Astrocyte (in vitro differentiated cells and primary cell): ENCODE measurements at regions not wholly inside any gene's neighbourhood (a gene's known extent, or its start where the extent isn't known, plus 50 kb on each side); places are given as distances from the start of the nearest gene placed in this dataset.

Experiments
- DNase-seq: peaks from one replicate; pipeline ENCODE4 v3.0.0-alpha.2; 2010; ENCODE audit warnings: low read depth
- FAIRE-seq: peaks from 2 replicates; lab custom pipeline; 2011; peaks lifted over from hg19 to GRCh38; lab: Jason Lieb, UNC
- H2AFZ ChIP-seq: 2 replicates; pipeline ENCODE4 v1.6.0; 2012; ENCODE audit warnings: low read depth, low read length, inconsistent platforms
- H3K27ac ChIP-seq: 2 replicates; pipeline ENCODE4 v1.5.1; 2011; ENCODE audit warnings: low read depth, low read length, inconsistent platforms
- H3K27me3 ChIP-seq: 2 replicates; pipeline ENCODE4 v1.6.0; 2011; ENCODE audit warnings: low read length, inconsistent platforms; ENCODE audit not compliant: insufficient read depth
- H3K36me3 ChIP-seq: 2 replicates; pipeline ENCODE4 v1.5.1; 2011; ENCODE audit warnings: low read length, inconsistent platforms; ENCODE audit not compliant: insufficient read depth
- H3K4me1 ChIP-seq: 2 replicates; pipeline ENCODE4 v1.5.1; 2011; ENCODE audit warnings: low read length, inconsistent platforms; ENCODE audit not compliant: insufficient read depth
- H3K4me2 ChIP-seq: 2 replicates; pipeline ENCODE4 v1.6.0; 2012; ENCODE audit warnings: low read length, inconsistent platforms
- H3K4me3 ChIP-seq: 2 replicates; pipeline ENCODE4 v1.5.1; 2011; ENCODE audit warnings: low read depth, mild to moderate bottlenecking, low read length, inconsistent platforms; ENCODE audit not compliant: insufficient read depth
- H3K79me2 ChIP-seq: 2 replicates; pipeline ENCODE4 v1.6.0; 2012; ENCODE audit warnings: mild to moderate bottlenecking, low read length, inconsistent platforms; ENCODE audit not compliant: insufficient read depth
- H3K9ac ChIP-seq: 2 replicates; pipeline ENCODE4 v1.6.0; 2012; ENCODE audit warnings: mild to moderate bottlenecking, low read length, inconsistent platforms
- H3K9me3 ChIP-seq: 2 replicates; pipeline ENCODE4 v1.5.1; 2012; ENCODE audit warnings: low read depth, mild to moderate bottlenecking, low read length, inconsistent platforms; ENCODE audit not compliant: insufficient read depth
- H4K20me1 ChIP-seq: 2 replicates; pipeline ENCODE4 v1.6.0; 2012; ENCODE audit warnings: low read length, inconsistent platforms; ENCODE audit not compliant: insufficient read depth
- H3K27ac Mint-ChIP-seq: one replicate; pipeline ENCODE4 v1.8.0; 2021; ENCODE audit warnings: mild to moderate bottlenecking, mixed read lengths; ENCODE audit not compliant: unreplicated experiment
- H3K27me3 Mint-ChIP-seq: one replicate; pipeline ENCODE4 v1.8.0; 2021; ENCODE audit warnings: low read depth, mixed read lengths; ENCODE audit not compliant: unreplicated experiment
- H3K36me3 Mint-ChIP-seq: one replicate; pipeline ENCODE4 v1.8.0; 2021; ENCODE audit warnings: low read depth, mixed read lengths; ENCODE audit not compliant: unreplicated experiment
- H3K4me1 Mint-ChIP-seq: one replicate; pipeline ENCODE4 v1.8.0; 2021; ENCODE audit warnings: low read depth, mixed read lengths; ENCODE audit not compliant: unreplicated experiment
- H3K4me3 Mint-ChIP-seq: one replicate; pipeline ENCODE4 v1.8.0; 2021; ENCODE audit warnings: mild to moderate bottlenecking, moderate library complexity, mixed read lengths; ENCODE audit not compliant: unreplicated experiment
- H3K9me3 Mint-ChIP-seq: one replicate; pipeline ENCODE4 v1.8.0; 2021; ENCODE audit warnings: mild to moderate bottlenecking, mixed read lengths; ENCODE audit not compliant: unreplicated experiment
- CTCF ChIP-seq: IDR thresholded peaks from 2 replicates; pipeline ENCODE4 v1.5.1; 2011; ENCODE audit warnings: low read depth, mild to moderate bottlenecking, inconsistent platforms, low read length, moderate library complexity; ENCODE audit not compliant: insufficient read depth
- EZH2 ChIP-seq: IDR thresholded peaks from 2 replicates; pipeline ENCODE4 v1.6.1; 2012; ENCODE audit warnings: mild to moderate bottlenecking, low read length, inconsistent platforms; ENCODE audit not compliant: insufficient read depth

GRCh38 chr2:60234274-60234986, 319.0 kb downstream of the BCL11A start:
- H3K36me3 Mint-ChIP-seq = no peaks in the 10 kb centered on the region
- TF ChIP-seq EZH2 (no peak), CTCF (no peak)

GRCh38 chr2:60230596-60230995, 322.9 kb downstream of the BCL11A start:
- Histone ChIP-seq H3K79me2 (no peaks in the 10 kb centered on the region), H3K9ac (no peak overlapping the region), H3K36me3 (no peaks in the 10 kb centered on the region), H3K9me3 (peaks cover 9% of the 10 kb centered on the region), H3K4me2 (no peak overlapping the region), H3K4me1 (no peaks in the 10 kb centered on the region), H4K20me1 (no peaks in the 10 kb centered on the region), H3K4me3 (no peak overlapping the region), H2AFZ (no peak overlapping the region), H3K27ac (no peak overlapping the region), H3K27me3 (no peaks in the 10 kb centered on the region)
- DNase-seq (no peak), FAIRE-seq (no peak)
- peaks cover 4% of the 10 kb centered on the region for H3K9me3 Mint-ChIP-seq
- no peaks in the 10 kb centered on the region for H3K27me3 Mint-ChIP-seq
- no peak overlapping the region for H3K27ac Mint-ChIP-seq
- no peaks in the 10 kb centered on the region for H3K36me3 Mint-ChIP-seq
- TF ChIP-seq CTCF (no peak), EZH2 (no peak)
- H3K4me3 Mint-ChIP-seq = no peak overlapping the region
- H3K4me1 Mint-ChIP-seq = no peaks in the 10 kb centered on the region

More at GRCh38 chr2:60234274-60234986, 319.0 kb downstream of the BCL11A start:
- no peaks in the 10 kb centered on the region for H3K27me3 Mint-ChIP-seq
- no peaks in the 10 kb centered on the region for H3K27me3 ChIP-seq
- H3K9ac ChIP-seq = no peak overlapping the region
- no peak overlapping the region for H3K4me2 ChIP-seq
- no peaks in the 10 kb centered on the region for H4K20me1 ChIP-seq
- peaks cover 3% of the 10 kb centered on the region for H3K9me3 ChIP-seq
- no peak overlapping the region for H3K4me3 Mint-ChIP-seq
- H3K79me2 ChIP-seq = no peaks in the 10 kb centered on the region
- H3K36me3 ChIP-seq = no peaks in the 10 kb centered on the region
- H3K4me1 Mint-ChIP-seq = no peaks in the 10 kb centered on the region
- no peak overlapping the region for H2AFZ ChIP-seq
- peaks cover 4% of the 10 kb centered on the region for H3K9me3 Mint-ChIP-seq
- H3K27ac ChIP-seq = no peak overlapping the region
- no peak overlapping the region for H3K4me3 ChIP-seq
- H3K27ac Mint-ChIP-seq = no peak overlapping the region
- H3K4me1 ChIP-seq = no peaks in the 10 kb centered on the region
- DNase-seq = no peak
- FAIRE-seq = no peak

- no peaks in the 10 kb centered on the region for H3K4me1 Mint-ChIP-seq
- H3K27ac ChIP-seq = no peak overlapping the region
- no peak overlapping the region for H3K4me3 Mint-ChIP-seq
- FAIRE-seq (no peak), DNase-seq (no peak)
- no peak for TF ChIP-seq EZH2
- TF ChIP-seq CTCF = no peak
- H3K9me3 Mint-ChIP-seq = peaks cover 4% of the 10 kb centered on the region
- peaks cover 9% of the 10 kb centered on the region for H3K9me3 ChIP-seq
- no peaks in the 10 kb centered on the region for H3K4me1 ChIP-seq
- H2AFZ ChIP-seq = no peak overlapping the region
- no peaks in the 10 kb centered on the region for H4K20me1 ChIP-seq
- H3K27me3 Mint-ChIP-seq = peaks cover 3% of the 10 kb centered on the region
- H3K27me3 ChIP-seq = no peaks in the 10 kb centered on the region
- H3K4me3 ChIP-seq = no peak overlapping the region
- H3K36me3 ChIP-seq = no peaks in the 10 kb centered on the region
- no peak overlapping the region for H3K27ac Mint-ChIP-seq
- no peak overlapping the region for H3K9ac ChIP-seq
- no peak overlapping the region for H3K4me2 ChIP-seq
- H3K36me3 Mint-ChIP-seq = no peaks in the 10 kb centered on the region
- no peaks in the 10 kb centered on the region for H3K79me2 ChIP-seq
Observed at GRCh38 chr2:60230037-60230436, 323.4 kb downstream of the BCL11A start.
